Superior temporal gyrus (tissue), 1 donor: ENCODE measurements at regions not wholly inside any gene's neighbourhood (a gene's known extent, or its start where the extent isn't known, plus 50 kb on each side); places are given as distances from the start of the nearest gene placed in this dataset.

Source experiments
- DNase-seq: peaks from one replicate; pipeline ENCODE4 v3.0.0-alpha.2; 2016; ENCODE audit errors: extremely low spot score

DNA sequence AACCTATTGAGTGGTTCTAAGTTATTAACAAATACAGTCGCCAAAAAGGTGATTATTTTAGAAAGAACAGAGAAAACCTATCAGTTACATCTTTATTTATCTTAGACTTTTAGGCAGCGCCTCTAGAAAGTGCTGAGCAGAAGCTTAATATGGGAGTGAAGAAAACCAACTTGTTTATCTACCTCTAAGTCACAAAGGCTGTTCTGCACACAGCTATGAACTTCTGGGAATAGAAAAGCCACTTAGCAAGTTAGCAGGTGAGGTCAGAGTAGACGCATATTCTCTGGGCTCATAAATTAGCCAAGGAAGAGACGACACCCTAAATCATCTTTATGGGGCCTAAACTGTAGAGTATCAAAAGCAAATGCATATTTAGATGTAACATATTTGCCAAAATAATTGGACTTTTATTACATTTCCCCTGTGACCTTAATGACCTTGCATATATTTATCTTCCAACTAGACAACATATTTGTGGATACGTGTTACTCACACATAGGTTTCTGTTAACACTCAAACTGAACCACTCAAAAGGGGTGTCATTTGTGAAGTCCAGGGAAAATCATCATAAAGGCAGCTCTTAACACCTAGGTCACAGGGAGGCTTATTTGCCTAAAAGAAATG, 267.1 kb downstream of the ADGB start:
- DNase-seq = no peak

GRCh38 chr6:146866731-146867414, 268.1 kb downstream of the ADGB start:
- DNase-seq = no peak

DNA sequence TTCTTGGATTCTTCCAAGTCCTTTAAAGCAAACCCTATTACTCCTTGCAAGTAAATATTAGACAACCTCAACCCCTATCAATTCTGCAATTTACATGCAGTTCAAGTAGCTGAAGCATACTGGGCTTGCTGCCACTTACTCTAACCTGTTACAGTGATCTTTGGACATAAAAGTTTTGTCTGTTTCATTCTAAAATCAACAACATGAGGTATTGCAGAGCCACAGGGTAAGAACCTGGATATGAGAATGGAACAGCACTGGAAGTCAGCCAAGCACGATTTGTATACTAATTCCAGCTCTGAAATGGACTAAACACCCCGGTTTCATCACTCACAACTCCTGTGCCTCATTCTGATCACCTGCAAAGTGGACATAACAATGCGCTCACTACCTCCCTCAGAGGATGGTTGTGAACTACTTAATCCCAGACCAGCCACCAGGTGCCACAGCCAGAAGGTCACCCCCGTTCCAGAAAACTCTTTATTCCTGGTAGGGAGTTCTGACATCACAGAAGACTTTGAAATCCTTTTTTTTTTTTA, 270.0 kb downstream of the ADGB start:
- no peak for DNase-seq

- DNase-seq = no peak
Measured at GRCh38 chr6:146870760-146871159, 272.0 kb downstream of the ADGB start.

DNA sequence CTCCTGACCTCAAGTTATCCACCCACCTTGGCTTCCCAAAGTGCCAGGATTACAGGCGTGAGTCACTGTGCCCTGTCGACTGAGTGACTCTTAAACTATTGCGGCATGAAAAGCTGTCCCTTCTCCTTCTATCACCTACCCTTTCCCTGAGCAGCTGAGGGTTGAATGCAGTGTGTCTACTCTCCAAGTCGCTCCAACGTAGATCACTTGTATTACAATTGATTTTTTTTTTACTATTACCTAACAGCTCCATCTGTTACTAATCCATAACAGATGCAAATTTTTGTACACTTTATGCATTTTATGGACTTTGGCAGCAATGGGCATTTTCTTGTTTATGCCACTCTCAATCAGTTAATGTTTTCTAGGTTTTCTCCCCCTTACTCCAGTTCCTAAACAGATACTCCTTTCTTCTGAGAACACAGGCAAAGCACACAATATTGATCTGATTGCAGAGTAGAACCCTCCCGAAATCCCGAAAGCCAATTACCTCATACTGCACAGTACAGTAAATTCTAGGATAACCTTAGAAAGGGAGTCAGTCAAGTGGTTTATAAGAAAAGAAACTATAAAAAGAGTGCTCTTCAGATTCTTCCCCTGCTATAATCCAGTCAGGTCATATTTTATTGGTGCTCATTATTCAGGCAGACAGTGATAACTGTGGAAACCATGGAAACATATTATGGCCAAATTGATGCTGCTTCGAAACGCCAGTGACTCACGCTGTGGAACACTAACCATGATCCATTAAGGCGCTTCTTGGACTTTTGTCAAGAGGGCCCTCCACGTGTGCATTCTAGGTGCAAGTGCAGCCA, 273.0 kb downstream of the ADGB start:
- no peak for DNase-seq

DNA sequence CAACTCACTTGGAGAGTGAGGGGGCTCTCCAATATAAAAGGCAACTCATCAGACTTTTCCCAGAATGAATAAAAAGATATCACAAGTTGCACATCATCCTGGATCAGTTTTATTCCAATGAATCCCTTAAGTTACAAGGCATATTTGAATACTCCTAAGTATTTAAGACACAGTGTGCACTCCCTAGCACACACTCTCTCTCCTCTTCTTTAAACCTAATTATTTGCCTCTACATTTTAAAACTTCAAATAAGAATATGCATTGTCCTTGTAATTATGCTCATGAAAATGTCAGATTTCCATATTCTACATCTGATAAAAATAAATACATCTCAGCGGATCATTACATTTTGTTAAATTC, 273.6 kb downstream of the ADGB start:
- no peak for DNase-seq

DNA sequence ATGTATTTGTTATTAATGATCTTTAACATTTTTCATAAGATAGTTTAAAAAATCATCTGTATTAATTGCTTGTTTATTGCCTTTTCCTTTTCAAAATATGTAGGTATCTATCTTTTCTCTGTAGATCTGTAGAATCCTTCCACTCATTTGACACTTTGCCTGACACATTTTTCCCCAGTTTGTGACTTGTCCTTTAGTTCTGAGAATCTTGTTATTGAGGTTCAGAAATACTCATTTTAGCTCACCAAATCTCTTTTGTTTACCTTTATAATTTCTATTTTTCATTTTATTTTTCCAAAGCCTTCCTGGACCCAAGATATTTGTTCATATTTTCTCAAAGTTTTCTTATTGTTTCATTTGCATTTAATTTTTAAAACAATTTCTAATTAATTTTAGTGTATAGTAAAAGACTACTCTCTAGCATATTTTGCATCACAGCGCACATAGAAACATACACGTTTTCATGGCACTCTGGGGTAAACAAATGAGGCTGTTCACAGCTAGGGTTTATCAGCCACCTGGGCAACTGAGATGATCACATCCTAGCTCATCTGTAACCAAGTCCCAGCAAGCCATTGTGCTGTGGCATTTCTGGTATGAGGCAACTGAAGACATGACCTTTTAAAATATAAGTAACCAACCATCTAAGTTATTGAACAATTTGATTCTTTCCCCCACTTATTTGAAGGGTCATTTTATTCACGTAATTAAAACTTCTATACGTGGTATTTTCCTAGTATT, 275.7 kb downstream of the ADGB start:
- no peak for DNase-seq

GRCh38 chr6:146875927-146876270, 277.1 kb downstream of the ADGB start:
- DNase-seq = no peak

DNA sequence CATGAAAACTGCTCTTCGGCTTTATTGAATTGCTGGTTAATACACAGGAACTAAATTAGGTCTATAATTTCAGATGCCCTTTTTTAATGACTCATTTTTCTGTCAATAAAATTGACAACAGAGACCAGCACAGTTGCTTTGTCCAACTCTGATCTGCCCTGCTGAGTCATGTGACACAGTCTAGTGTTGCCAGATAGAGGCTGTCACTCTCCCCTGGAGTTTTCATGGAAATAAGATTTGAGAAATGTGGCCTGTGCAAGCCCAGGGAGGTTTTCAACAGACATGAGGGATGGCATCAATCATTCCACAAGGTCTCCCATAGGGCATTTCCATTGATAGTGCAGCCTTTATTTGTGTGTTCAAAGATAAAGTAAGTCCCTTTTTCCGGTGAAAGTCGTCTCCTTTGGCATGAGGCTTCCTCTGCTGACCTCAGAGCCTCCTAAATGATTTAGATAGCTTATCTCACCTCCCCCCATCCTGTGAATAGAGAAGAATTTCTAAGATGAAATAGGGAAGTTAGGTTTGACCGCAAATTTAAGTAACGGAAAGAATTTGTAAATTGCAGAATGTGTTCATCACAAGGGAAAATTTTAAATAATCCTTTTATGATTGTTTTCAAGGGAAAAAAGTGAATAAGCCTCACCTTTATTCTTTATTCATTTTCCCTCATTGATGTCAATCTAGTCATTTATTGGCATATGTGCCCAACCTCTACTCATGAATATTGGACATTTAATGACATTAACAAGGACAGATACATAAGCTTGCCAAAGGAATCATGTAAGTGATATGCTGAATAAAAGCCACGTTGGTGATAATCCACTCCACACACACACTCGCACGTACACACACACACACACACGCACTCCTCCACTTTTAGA, 277.7 kb downstream of the ADGB start:
- DNase-seq = no peak

DNA sequence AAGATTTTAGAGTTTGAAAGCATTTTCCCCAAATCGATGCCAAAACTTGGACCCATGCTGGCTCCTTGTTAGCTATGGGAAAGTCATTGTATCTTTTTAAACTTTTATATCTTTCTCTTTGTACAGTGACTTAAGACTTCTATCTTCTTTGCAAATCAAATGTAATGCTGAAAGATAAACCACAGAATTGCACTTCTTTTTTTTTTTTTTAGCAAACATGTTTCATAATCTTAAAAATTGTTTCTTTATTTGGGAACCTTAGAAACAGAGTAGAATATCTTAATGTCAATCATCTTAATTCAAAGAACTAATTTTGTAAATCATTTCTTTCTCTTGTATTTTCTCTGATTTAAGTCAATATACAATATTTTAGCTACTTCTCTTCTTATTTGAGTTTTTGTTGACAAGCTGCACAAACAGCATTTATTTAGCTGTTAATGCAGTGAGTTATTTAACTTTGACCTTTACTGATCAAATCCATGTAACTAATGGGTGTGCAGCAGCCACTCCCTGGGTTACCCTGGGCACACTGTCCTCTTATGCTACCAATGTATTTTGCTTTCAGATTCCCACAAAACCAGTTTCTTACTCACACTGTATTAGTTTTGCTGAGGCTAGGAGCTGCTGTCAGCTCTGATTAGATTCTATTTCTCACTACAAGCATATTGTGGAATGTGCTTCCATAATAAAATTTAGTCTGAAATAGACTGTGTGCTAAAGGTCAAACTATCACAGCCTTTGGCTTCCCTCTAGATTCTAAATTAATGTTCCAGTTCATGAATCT, 279.6 kb downstream of the ADGB start:
- DNase-seq = no peak

- DNase-seq = no peak
Measured at GRCh38 chr6:146878952-146879340, 280.2 kb downstream of the ADGB start.

DNA sequence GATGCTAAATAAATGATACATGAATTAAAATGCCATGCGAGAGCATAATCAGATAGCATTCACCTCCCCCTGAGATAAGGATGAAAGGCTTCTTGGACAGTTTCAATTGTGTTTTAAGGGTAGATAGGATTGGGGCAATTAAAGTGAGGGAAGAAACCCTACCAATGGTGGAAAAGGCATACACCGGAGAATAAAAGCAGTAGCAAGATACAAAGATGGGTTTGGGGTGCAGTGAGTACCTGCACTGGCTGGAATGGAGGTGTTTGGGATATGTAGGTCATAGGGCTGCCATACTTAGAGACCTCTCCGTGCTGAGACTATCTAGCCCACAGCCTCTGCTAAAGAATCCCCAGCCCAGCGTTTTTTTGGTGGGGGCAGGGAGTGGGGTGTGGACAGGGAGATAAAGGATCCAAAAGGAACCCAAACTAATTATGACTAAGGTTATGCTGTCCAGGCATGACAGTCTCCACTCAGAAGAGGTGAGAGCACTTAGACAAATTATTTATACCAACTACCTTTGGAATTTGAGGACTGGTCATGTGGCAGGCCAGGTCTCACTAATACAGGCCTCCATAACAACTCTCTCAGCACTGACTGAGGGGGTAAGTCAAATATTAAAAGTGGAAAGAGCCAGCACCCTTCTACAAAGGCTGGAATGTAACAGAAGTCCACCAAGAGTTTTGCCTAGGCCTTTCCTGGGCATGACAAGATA, 280.8 kb downstream of the ADGB start:
- DNase-seq = no peak

DNA sequence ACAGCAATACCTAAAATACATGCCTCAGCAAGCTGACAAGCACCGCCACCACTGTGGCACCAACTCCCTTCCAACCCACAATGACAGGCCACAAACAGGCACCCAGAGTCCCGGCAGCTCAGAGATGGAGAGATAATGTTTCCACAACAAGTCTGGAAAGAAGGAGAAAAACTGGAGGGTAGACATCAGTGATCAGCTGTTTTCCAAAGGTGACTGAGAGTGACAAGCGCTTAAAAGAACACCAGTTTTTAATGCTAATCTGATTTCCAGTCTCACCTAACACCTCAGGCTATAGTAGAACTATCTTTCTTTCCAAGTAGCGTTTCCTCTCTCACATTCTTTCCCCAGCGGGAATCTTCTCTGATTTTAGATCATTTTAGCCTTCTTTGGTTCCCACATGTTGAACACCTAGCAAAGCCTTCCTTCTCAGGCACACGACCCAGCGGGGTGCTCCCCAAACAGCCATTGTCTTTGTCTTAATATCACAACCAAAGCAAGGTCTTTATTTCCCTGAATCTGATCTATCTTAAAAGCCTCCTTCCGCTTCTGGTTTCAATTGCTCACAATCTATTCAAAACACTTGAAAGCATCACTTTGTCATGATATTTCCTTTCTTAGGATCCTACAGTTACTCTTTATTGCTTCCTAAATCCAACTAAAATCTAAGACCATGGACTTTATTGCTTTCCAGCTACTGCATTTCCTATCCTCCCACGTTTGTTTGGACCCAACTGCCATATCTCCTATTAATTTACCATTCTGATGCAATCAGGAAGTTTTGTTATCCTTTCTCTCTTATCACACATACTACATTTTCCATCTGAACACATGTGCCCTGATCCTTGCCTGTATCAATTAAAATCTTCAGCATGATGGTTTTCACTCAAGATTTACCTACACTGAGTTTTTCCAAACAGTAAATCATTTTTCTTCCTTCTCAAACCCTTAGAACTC, 282.7 kb downstream of the ADGB start:
- DNase-seq = no peak

DNA sequence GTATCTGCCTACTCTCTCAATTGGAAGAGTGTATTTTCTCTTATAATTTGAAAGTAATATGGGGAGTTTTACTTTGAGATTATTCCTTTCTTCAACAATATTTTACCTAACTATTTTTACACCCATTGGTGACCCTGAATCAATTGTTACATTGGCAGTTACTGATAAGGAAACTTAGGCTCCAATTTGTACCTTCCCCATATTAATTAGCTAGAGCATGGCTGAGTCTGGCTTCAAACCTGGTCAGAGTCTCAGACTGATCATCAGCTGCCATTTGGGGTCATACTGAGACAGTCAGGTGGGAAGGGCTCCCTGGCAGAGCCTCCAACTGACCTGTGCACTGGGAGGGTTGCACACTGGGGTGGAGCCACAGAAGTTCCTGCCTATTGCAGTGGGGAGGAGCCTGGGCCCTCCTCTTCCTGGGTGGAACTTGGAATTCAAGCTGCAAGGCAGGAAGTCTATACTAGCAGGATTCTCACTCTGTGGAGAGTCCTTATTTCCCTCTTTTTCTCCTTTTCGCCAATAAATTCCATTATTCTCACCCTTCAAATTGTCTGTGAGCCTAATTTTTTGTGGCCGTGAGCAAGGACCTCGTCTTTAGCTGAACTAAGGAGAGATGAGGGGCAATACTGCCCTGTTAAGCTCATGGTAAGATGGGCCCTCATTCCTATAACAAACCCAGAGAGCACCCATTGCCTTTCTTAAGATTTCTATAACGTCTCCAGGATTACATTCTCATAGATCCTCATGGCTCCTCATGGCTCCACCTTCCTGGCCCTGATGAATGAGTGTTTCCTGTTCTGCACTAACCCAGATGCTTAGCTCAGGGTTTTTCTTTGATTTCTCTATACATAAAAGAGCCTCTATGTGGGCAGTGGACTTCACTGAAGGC, 285.1 kb downstream of the ADGB start:
- DNase-seq = no peak

DNA sequence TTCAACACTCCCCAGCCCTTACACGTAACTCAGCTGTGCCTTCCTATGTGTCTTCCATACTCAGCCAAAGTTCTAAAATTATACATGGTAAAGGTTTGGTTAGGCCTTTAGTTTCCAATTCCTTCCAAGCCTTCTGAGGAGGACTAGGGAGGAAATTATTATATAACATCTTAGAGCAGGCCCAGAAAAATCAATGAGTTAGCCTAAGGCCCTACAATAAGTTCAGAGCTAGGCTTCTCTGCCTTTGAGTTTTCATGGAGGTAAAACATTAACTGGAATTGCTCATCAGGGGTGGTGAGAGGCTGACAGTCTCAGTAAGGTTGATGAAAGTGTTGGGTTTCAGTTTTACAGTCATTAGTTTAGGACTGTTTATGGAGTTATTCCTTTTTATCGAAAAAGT, 286.0 kb downstream of the ADGB start:
- DNase-seq = no peak

DNA sequence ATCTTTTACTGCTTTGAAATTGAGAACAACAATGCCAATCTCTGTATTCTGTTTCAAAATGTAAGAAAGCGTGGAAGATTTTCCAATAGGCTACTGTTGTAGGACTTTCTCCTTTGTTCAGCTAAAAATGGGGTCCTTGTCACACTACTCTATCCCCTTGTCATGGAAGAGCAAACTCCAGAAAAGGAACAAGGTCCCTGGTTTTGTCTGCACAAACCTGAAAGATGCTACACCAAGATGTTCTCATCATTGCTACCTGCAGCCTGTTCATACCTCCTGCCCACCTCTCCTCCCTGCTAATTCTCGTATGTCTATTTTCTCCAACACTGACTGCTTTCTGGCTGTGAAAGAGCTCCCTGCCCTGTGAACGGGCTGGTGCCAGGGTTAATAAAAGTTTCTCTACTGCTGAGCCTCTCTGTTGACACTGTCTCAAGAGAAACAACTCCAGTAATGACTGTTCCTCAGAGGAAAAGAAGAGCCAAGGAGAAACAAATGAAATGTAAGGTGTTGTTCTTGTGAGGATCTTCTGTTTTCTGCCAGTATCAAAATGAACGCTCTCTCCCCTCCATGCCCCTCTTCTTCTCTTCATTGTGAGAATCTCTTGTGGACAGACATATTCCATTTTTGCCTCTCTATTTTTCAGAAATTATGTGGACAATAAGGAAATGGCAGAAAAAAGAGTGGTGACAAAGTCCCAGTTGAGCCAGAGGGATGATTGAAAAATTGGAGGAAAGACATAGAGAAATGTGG, 287.1 kb downstream of the ADGB start:
- no peak for DNase-seq
